Posterior vena cava (tissue), 2 donors: ENCODE measurements at regions not wholly inside any gene's neighbourhood (a gene's known extent, or its start where the extent isn't known, plus 50 kb on each side); places are given as distances from the start of the nearest gene placed in this dataset.

Experiments used
- DNase-seq: peaks from one replicate; pipeline ENCODE4 v3.0.0-alpha.2; 2020; ENCODE audit warnings: low spot score
- intact Hi-C, 2 donors: fragments of 100-400 bp; cut with DNase I; formaldehyde crosslinking; loops; one replicate each; pipeline versions ENCODE4 v1.14.1 to v1.14.2; 2022 to 2023
- donor health status: DM: yes; HTN: yes; CAD: no.
- donor health status: DM: yes; HTN: yes; CAD: no.

DNA sequence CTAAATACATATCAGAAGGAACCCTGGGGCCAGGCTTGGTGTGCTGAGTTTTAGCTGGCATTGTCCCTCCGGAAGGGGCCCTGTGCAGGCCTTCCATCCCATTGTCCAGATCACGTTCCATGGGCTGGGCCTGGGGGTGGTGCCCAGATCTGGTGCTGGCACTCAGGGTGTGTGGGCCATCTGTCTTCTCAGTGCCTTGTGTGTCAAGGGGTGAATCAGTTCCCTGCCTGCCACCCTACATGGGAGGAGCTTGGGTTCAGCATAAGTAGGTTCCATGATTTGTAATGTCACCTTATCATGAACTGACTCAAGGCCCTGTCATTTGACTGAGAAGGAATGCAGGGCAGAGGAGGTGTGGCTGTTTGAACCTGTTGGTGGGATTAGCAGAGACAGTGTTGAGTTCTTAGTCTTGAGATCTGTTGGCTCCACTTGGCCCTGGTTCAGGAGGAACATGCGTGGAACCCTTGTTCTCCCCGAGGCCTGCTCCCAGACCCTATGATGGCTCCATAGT is 176.8 kb downstream of the MACROH2A1 start:
- peak; percentile 44 for DNase-seq
- intact Hi-C loops: no loop called here

DNA sequence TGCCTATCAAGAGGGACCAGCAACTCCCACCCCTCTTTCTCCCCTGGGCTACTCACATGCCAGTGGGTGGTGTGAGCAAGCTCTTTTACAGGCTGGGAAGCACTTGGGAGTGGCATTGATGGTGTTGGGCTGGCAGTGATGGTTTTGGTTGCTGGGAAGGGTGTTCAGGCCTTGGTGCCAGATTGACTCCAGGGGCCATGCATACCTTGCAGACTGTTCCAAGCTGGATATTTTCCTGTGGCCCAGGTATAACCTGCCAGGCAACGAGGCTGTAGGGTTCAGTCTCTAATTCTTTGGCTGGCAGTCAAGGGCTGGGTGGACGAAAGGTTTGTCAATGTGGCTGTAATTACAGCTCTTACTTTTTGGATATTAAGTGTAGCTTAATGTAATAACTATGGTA is 177.3 kb downstream of the MACROH2A1 start:
- DNase-seq: peak; percentile 63

DNA sequence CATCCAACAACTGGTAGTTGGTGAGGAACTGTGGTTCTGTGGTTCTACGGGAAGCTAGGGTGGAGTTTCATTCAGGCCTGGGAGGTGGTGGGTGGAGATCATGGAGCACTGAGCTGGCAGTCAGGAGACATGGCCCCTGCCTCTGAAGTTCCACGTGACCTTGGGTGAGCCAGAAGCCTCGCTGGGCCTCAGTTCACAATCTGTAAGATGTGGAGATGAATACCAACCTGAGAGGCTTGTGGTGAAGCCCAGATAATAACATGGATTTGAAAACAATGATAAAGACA is 177.9 kb downstream of the MACROH2A1 start:
- intact Hi-C loops: no loop called here
- peak; percentile 12 for DNase-seq

More for the DNA sequence above, 177.3 kb downstream of the MACROH2A1 start:
- intact Hi-C loops: no loop called here

DNA sequence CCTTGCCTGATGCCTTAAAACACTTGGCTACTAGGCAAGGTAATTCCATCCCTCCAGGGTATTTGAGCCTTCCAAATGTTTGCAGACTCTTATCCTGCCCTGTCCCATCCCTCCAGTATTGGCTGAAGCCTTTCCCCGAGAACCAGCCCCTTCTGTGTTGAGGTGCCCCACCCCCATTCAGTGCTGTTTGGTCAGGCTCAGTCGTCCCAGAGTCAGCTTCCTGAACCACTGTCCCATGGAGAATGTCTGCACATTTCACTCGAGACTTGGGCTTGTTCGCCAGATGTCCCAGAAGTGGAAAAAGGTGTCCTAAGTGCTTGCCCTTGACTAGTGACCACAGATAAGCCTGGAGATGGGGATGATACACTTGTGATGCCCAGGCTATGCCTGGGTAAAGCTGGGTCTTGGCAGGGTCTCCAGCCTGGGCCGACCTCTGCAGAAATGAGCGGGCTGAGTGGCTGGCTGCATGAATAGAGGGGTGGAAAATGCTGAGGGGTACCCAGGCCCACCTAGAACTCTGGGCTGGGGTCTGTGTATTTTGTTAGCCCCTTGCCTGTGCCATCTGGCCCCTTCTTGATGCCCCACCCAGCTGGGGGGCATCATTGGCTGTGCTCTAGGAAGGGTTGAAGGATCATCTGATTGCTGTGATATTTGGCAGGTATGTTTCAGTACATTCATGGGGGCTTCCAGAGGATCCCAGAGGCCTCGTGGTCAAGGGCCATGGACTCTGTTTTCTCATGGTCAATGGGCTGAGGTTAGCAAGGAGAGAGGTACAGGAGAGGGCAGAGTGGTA is 178.4 kb downstream of the MACROH2A1 start:
- intact Hi-C loops: no loop called here
- peak; percentile 46 for DNase-seq

DNA sequence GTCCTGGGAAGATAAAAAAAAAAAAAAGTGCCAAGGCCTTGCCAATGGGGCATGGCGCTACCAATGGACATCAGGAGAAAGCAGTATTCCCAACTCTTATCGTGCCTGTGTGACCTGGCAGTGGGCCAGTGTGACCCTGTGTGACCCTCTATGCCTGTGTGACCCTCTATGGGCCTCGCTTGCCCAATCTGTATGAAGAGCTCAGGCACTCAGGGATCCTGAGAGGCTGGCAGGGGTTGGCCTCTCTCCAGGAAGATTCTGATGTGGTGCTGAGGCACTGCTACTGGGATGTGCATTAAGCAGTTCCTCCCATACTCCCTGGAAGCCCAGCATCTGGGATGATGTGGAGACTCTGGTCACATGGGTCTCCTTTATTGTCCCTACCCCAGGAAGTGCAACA is 179.2 kb downstream of the MACROH2A1 start:
- intact Hi-C loops: no loop called here
- peak; percentile 28 for DNase-seq

DNA sequence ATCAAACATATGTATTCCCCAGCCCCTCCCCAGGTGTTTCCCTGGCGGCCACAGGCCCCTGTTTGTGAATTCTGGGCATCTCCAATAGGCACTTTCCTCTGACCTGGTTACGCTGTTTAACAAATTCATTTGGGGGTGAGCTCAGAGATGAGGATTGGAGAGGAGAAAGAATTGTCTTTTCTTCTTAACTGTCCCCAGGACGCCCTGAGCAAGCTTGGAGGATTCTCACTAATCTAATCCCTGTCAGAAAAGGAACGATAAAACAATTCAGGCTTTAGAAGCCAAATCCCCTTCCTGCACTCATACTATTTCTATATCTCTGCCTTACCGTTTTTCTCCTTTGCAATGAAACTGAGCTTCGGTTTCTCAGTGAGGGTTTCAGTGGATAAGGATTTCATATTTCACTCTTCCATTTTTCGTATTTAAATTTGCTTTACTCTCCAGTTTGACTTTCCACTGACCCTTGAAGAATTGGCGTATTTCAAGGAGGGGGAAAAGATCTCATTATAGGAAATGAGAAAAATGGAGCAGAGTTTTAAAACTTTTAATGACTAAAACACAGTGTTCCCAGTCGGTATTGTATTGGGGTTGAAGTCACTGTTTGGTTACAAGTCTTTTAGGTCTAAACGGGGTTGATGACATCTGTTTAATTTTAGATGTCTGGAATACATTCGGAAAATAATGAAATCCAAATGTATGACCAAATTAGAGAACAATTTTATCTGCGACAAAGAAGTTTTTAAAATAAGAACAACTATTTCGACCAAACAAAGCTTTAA is 180.1 kb downstream of the MACROH2A1 start:
- intact Hi-C loops: no loop called here
- DNase-seq: peak; percentile 26

DNA sequence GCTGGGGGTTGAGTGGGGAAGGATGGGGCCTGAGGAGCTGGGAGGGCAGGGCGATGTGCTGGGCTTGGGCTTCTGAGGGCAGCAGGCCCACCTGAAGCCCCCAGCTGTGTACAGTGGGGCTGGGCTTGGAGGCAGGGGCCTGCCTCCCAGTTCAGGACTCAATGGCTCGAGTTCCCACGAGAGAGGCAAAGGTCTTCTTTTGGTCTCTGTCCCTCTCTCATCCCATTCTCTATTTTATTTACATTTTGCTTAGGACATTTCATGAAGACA is 180.6 kb downstream of the MACROH2A1 start:
- intact Hi-C loops: no loop called here
- peak; percentile 61 for DNase-seq

DNA sequence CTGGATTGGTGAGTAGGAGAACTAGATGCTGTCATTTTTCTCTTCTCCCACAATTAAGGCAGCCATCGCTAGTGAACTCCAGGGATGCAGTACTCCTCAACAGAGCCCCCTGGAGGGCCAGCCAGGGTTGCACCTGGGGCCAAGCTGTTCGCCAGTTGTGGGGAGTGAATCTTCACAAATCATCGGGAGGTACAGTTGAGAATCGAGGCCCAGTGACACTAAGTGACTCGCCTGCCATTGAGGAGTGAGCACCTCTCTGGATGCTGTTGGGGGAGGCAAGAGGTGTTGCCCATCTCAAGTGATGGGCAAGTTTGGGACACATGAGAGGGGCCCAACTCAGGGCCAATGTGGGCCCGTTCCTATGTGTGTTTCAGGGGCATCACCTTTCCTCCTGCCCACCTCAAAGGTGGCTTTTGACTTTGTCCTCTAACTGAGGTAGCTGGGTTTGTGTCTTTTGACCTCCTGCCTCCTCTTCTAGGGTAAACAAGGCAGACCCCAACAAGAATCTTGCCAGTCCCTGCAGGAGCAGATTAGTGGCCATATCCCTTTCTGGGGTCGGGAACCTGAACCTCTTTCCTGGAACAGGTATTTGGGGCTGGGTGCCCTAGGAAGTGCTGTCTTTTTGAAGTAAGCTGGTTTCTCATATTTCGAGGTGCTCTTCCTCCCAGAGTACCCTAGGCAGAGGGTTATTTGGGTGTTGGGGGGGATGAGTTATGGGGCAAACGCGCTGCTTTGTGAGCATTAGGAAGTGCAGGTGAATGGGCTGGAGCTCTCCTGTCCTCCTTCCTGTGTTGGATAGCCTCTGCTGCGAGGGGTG is 181.2 kb downstream of the MACROH2A1 start:
- peak; percentile 31 for DNase-seq
- intact Hi-C loops: no loop called here

DNA sequence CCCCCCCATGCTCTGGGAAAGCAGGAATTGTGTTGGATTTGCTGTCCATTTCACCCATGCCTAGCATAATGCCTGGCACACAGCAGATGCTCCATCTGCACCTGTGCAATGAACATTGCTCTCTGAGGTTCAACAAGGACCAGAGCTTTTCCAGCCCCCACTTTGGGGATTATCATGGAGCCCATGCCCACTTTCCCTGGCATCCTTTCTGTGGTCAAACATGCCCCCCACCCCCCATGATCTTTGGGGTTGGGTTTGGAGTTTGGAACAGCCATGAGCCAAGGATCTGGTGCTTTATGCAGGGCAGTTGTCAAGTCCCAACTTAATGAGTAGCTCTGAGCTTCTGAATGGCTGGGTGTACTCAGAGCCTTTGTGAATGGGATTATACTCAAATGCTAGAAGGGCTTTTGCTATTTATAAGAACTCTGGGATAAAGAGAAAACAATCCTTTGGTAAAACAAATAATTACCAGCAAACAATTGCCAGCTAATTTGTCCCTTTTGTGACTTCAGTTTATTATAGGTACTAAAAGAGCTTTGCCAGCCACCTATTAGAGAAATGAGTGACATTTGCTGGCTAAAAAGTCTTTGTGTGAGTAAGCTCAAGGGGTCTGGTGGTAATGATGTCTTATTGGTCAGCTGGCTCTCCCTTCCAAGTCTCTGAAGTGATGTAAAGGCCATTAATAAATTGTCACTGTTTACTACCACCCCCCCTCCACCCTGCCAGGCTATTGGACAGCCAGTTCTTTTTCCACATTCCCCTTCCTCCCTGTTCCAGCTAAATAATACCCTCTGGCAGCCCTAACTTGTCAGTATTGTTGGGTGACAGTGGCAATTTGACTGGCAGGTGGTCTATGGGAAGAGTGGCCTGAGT is 182.3 kb downstream of the MACROH2A1 start:
- intact Hi-C loops: no loop called here

DNA sequence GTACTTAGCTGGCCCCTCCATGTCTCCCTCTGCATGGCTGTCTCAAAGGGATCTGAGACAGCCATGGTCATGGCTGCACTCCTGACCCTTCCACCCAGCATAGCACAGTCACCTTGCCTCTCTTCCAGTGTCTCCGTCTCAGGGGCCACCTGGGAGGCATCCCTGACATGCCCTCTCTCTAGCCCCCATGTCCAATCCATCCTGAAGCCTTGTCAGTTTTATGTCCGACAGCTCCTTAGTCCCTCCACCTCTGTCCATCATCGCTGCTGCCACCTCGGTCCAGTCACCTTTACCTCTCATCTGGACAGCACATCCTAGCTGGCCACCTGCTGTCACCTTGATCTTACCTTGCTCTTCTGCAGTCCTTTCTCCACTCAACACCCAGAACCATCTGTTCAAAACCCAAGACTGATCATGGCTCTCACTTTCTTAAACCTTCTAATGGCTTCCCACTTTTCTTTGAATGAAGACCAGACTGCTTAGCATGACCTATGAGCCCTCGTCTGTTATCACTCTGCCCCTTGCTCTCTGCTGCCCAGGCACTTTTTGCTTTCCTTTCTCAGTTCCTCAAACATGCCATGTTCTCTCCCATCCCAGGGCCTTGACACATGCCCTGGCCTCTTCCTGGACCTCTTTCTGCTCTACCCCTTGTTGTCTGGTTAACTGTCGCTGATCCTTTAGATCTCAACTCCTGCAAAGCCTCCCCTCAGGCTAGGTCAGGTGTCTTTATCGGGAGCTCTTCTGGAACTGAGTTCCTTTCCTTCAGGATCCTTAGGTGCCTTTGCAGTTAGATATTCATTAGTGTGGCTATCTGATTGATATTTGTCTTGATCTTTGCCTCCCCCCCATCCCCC is 181.8 kb upstream of the PITX1 start:
- intact Hi-C loops: no loop called here
- DNase-seq: peak; percentile 62

More for the DNA sequence above, 182.3 kb downstream of the MACROH2A1 start:
- DNase-seq: peak; percentile 6

DNA sequence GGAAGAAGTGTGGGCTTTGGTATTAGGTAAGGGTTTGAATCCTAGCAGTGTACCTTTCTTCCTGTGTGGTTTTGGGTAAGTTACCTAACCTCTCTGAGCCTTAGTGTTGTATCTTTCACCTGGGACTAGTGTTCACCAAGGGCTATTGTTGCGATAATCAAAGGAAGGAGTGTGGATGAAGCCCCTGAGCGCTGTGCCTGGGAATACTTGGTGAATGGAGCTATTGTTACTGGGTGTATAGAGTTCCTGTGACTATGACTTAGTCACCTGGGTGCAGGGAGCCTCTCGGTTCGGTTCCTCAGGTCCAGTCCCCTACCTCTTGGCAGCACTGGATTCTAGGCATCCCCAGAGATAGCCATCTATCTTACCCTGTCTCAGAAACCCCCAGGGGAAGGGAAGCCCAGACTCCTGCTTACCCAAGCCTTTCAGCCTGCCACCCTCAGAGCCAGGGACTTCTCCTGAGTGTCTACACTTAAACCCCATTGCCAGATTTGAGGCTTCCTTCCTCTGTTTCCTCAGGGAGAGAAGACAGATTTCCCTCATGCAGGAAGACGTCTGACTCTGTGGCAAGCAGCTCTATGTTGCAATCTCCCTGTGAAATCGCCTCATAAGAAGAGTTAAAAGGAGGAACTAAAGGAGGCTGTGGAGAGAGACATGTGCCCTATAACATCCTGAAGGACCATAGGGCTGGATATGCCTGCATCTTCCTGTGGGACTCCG is 181.0 kb upstream of the PITX1 start:
- intact Hi-C loops: no loop called here
- DNase-seq: peak; percentile 73

DNA sequence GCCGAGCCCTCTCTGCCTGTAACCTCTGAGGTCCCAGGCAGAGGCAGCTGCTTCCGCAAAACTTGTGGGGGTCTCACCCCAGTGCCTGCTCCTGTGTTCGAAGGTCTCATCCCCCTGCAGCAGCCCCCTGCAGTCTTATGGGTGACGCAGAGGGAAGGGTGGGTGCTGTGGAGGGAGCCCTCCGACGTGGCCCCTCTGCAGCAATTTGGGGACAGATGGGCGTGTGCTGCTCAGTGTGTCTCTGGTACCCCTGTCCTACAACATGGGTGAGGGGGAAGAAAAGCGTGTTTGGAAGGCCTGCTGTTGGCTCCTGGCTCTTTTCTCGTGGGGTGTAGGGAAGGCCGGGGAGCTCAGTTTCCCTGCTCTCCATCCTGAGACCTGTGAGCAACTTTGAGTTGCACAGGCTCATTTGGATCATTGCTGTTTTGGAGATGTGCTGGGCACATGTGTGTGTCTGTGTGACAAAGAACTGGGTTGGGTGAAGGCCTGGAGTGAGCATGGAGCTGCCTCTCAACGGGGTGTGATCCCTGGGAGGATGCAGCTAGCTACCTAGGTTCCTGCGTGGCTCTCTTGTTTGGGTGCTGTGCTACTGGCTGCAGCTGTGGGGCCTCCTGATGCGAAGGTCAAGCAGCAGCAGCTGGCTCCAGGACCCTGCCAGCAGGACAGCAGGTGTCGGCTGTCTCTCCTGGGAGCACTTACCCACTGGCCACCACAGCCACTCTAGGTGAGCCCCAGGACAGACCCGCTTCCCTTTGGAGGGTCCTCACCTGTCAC is 179.6 kb upstream of the PITX1 start:
- no peak for DNase-seq
- intact Hi-C loops: no loop called here

DNA sequence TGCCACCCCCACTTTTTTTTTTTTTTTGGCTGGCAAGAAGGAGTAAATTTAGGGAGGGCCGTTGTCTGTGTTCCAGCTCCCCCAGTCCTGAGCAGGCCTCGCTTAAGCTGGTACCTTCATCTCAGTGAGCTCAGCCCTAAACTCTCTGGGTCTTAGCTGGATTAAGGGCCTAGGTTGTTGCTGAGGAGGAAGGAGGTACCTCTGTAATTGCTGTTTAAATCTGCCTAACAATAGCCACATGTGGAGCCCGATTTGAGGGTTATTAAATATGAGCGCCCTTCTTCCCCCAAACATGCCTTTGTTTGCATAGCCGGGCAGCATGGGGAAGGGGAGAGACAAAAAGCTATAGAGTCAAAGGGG is 179.0 kb upstream of the PITX1 start:
- intact Hi-C loops: no loop called here
- no peak for DNase-seq

DNA sequence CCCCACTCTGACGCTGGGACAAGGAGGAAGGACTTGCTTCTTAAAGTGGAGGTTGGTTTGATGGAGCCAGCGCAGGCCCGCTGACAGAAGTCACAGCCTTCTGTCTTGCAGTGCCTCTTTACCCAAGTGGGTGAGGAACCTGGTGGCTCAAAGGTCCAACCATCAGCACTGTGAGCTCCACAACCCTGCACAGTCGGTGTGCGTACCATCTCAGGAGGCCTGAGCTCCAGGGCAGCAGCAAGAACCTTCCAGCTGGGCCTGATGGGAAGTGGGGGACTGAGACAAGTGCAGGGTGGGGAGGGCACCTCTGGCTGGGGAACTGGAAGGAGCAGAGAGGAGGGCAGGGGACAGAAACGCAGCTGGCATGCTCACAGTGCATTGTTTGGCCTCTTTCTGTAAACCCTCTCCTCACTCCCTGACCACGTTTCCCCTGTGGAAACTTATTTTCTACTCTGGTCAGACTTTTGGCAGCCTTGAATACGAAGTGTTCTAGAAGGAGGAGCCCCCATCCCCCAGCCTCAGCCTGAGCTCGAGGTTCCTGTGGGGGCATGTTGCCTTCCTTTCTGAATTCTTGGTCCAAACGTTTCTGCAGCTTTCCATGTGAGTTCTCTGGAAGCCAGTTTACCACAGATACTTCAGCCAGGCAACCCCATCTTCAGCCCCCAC is 178.5 kb upstream of the PITX1 start:
- intact Hi-C loops: no loop called here
- DNase-seq: no peak

DNA sequence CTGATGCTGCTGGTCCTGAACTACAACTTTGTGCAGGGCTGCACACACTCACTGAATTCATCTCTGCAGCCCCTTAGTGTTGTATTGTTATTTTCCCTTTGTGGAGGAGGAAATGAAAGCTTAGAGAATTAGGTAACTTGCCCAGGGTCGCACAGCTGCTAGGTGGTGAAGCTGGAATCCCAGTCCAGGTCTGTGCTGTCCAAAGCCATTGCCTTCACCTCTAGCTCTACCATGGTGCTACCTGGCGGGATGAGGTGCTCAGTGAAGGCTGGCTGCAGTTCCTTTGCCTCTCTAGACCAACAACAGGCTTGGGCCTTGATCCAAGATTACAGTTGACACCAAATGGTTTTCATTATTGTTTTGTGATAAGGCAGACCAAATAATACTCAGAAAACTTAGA is 177.8 kb upstream of the PITX1 start:
- intact Hi-C loops: no loop called here

DNA sequence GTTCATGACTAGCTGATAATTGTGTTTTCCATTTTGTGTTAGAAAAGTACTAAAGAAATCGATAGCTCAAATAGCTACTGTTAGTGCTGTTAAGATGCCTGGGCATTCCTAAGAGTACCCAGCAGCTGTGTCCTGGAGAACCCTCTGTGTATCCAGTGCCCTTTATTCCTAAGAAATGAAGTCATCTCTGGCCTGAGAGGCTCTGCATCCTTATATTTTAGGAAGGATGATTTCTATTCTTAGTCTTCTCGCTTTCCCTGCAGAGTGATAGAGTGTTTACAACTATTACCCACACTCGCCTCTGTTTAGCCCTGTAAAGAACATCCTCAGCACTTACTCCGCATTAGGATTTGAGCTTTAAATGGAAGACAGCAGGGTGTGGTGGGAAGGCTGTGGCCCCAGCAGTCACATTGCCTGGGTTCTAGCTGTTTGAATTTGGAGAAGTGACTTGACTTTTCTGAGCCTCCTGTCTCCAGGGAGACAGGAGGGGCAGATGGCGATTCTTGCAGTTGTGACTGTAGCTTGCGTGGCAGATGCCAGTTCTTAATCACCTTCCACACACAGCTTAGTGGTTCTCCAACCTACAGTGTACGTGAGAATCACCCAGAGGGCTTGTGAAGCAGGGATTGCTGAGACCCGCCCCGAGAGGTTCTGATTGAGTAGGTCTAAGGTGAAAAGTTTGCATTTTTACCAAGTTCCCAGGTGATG is 177.2 kb upstream of the PITX1 start:
- no peak for DNase-seq
- intact Hi-C loops: no loop called here

More for the DNA sequence above, 177.8 kb upstream of the PITX1 start:
- DNase-seq: no peak
